Endothelial cell (in vitro differentiated cells): ENCODE measurements at regions not wholly inside any gene's neighbourhood (a gene's known extent, or its start where the extent isn't known, plus 50 kb on each side); places are given as distances from the start of the nearest gene placed in this dataset.

ENCODE experiments used
- DNase-seq: peaks from one replicate; pipeline ENCODE4 v3.0.0; 2021; ENCODE audit warnings: low spot score
- H3K27ac Mint-ChIP-seq: one replicate; pipeline ENCODE4 v1.8.0; 2021; ENCODE audit warnings: mixed read lengths, inconsistent platforms; ENCODE audit not compliant: unreplicated experiment
- H3K27me3 Mint-ChIP-seq: one replicate; pipeline ENCODE4 v1.8.0; 2021; ENCODE audit warnings: mild to moderate bottlenecking, moderate library complexity, mixed read lengths, inconsistent platforms; ENCODE audit not compliant: unreplicated experiment
- H3K36me3 Mint-ChIP-seq: one replicate; pipeline ENCODE4 v1.8.0; 2021; ENCODE audit warnings: mild to moderate bottlenecking, low read depth, mixed read lengths, inconsistent platforms; ENCODE audit not compliant: unreplicated experiment
- H3K4me1 Mint-ChIP-seq: one replicate; pipeline ENCODE4 v1.8.0; 2021; ENCODE audit warnings: mild to moderate bottlenecking, mixed read lengths, inconsistent platforms; ENCODE audit not compliant: unreplicated experiment
- H3K4me3 Mint-ChIP-seq: one replicate; pipeline ENCODE4 v1.8.0; 2021; ENCODE audit warnings: mild to moderate bottlenecking, mixed read lengths, inconsistent platforms; ENCODE audit not compliant: unreplicated experiment
- H3K9me3 Mint-ChIP-seq: one replicate; pipeline ENCODE4 v1.8.0; 2021; ENCODE audit warnings: mixed read lengths, inconsistent platforms; ENCODE audit not compliant: unreplicated experiment
- TF ChIP-seq, protein P1 (sequence below): fragments of 200-600 bp; sonication (generic); IDR thresholded peaks from one replicate; pipeline ENCODE4 v1.5.0; 2021; ENCODE audit warnings: antibody characterized with exemption; ENCODE audit not compliant: unreplicated experiment

DNA sequence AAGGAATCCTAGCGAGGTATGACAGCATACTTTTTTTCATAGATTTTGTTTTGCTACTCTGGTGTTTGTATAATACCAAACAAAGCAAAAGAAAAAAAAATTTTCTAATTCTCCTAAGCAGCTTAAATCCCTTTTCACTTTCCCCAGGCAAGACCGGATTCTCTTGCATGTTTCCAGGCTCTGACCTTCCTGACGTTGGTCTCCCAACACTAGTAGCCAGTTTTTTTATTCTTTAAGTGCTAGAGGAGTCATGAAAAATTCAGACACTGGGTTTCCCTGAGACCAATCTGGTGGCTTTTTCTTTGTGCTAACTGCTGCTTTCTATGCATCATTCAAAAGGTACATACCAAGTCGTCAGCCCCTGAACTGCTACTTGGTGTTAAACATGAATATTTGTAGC lies 111.4 kb downstream of the ZNF326 start:
- H3K27ac Mint-ChIP-seq, result no peak overlapping the region

DNA sequence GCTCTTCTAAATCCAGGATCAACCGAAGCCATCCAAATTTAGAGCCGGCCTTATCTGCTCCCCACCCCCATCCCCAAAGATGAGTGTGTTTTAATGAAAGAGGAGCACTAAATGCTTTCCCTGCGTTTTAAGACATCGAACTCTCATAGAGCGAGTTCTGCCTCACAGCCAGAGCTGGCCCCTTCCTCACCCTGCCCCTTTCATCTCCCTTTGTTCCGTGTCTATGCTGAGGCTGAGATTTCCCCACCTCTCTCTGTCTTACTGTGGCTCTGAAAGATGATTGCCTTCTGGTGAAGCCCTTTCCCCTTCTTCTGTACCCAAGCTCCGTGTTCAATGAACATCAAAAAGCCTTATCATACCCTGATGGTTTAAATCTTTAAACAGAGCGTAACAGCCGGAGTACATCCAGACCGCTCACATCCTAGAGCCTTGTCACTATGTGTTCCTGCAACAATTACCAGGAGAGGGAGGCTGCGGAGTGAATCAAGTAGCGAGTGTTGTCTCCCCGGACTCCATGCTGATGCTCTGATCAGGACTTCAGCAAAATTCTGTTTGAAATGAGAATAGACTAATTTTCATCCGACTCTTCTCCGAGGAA lies 110.1 kb downstream of the ZNF326 start:
- TF ChIP-seq, protein P1, sequence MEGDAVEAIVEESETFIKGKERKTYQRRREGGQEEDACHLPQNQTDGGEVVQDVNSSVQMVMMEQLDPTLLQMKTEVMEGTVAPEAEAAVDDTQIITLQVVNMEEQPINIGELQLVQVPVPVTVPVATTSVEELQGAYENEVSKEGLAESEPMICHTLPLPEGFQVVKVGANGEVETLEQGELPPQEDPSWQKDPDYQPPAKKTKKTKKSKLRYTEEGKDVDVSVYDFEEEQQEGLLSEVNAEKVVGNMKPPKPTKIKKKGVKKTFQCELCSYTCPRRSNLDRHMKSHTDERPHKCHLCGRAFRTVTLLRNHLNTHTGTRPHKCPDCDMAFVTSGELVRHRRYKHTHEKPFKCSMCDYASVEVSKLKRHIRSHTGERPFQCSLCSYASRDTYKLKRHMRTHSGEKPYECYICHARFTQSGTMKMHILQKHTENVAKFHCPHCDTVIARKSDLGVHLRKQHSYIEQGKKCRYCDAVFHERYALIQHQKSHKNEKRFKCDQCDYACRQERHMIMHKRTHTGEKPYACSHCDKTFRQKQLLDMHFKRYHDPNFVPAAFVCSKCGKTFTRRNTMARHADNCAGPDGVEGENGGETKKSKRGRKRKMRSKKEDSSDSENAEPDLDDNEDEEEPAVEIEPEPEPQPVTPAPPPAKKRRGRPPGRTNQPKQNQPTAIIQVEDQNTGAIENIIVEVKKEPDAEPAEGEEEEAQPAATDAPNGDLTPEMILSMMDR, result no peak
- Mint-ChIP-seq H3K9me3 (no peaks in the 10 kb centered on the region), H3K27me3 (no peaks in the 10 kb centered on the region), H3K27ac (no peak overlapping the region), H3K4me3 (no peak overlapping the region), H3K4me1 (no peaks in the 10 kb centered on the region), H3K36me3 (no peaks in the 10 kb centered on the region)
- no peak for DNase-seq

More for the DNA sequence above, 111.4 kb downstream of the ZNF326 start:
- H3K36me3 Mint-ChIP-seq, result no peaks in the 10 kb centered on the region
- no peaks in the 10 kb centered on the region for H3K9me3 Mint-ChIP-seq
- TF ChIP-seq, protein P1, result no peak
- no peaks in the 10 kb centered on the region for H3K27me3 Mint-ChIP-seq
- H3K4me3 Mint-ChIP-seq, result no peak overlapping the region
- no peaks in the 10 kb centered on the region for H3K4me1 Mint-ChIP-seq
- no peak for DNase-seq

GRCh38 chr1:90100566-90100965 lies 105.7 kb downstream of the ZNF326 start:
- TF ChIP-seq, protein P1, result no peak
- Mint-ChIP-seq H3K36me3 (no peaks in the 10 kb centered on the region), H3K9me3 (no peaks in the 10 kb centered on the region), H3K27me3 (peaks cover 2% of the 10 kb centered on the region), H3K4me3 (no peak overlapping the region), H3K4me1 (no peaks in the 10 kb centered on the region), H3K27ac (no peak overlapping the region)
- DNase-seq, result no peak

DNA sequence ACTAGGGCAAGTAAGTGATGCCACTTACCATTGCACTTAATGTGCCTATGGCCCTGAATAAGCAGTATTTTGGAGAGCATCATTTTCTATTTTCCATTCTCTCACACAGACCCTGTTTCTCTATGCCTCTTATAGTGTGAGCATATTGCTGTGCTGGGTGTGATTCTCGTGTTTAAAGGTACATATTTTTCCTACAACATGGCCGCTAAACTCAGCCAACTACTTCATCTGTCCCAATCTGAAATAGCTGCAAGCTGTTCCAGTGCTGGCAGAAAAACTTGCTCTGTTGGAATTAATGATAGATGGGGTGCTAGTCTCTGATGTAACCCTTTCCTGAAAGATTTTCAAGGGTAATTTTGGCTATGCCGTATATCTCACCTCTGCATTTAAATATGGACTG lies 97.5 kb downstream of the ZNF326 start:
- H3K27me3 Mint-ChIP-seq, result peaks cover 4% of the 10 kb centered on the region
- no peaks in the 10 kb centered on the region for H3K9me3 Mint-ChIP-seq
- H3K27ac Mint-ChIP-seq, result no peak overlapping the region
- H3K36me3 Mint-ChIP-seq, result no peaks in the 10 kb centered on the region
- H3K4me1 Mint-ChIP-seq, result no peaks in the 10 kb centered on the region
- DNase-seq, result no peak
- TF ChIP-seq, protein P1, result no peak
- no peak overlapping the region for H3K4me3 Mint-ChIP-seq
